ENCODE measurements at regions not wholly inside any gene's neighbourhood (a gene's known extent, or its start where the extent isn't known, plus 50 kb on each side); places are given as distances from the start of the nearest gene placed in this dataset.

- ATAC-seq (ENCODE audit: low read depth in 2 of 2) = no peak
- peaks cover 0 to 7% (median 2%) of the 10 kb centered on the region in 7 donors for H3K9me3 Mint-ChIP-seq
Observed at GRCh38 chr20:39429726-39430125, 467.6 kb downstream of the DHX35 start.

GRCh38 chr20:39424962-39425678 is 463.0 kb downstream of the DHX35 start:
- ATAC-seq (ENCODE audit: low read depth in 2 of 2) (no peak), DNase-seq (no peak)
- Histone ChIP-seq H3K27ac (ENCODE audit: insufficient read depth, low read length, poor library complexity, severe bottlenecking) (no peak overlapping the region), H3K4me1 (ENCODE audit: control insufficient read depth, insufficient read depth, low read length, poor library complexity, severe bottlenecking) (no peaks in the 10 kb centered on the region), H3K27me3 (ENCODE audit: control insufficient read depth, insufficient read depth, low read length) (no peaks in the 10 kb centered on the region), H3K4me3 (ENCODE audit: low read depth, low read length) (no peak overlapping the region), H3K36me3 (ENCODE audit: control insufficient read depth, insufficient read depth, low read length) (no peaks in the 10 kb centered on the region), H3K9me3 (ENCODE audit: control insufficient read depth in 2 of 2, low read length in 2 of 2) (no peaks in the 10 kb centered on the region)
- Mint-ChIP-seq H3K27me3 (no peaks in the 10 kb centered on the region), H3K36me3 (no peaks in the 10 kb centered on the region), H3K4me3 (no peak overlapping the region), H3K9me3 (peaks cover 0 to 2% (median 0%) of the 10 kb centered on the region in 7 donors), H3K4me1 (no peaks in the 10 kb centered on the region), H3K27ac (no peak overlapping the region)

More at GRCh38 chr20:39429726-39430125, 467.6 kb downstream of the DHX35 start:
- no peak for DNase-seq
- peak overlapping the region in 1 of 3 donors; percentile 45 for H3K27ac Mint-ChIP-seq
- H3K4me3 Mint-ChIP-seq = no peak overlapping the region
- no peak overlapping the region for H3K4me3 ChIP-seq (ENCODE audit: low read depth, low read length)
- H3K36me3 ChIP-seq (ENCODE audit: control insufficient read depth, insufficient read depth, low read length) = no peaks in the 10 kb centered on the region
- no peaks in the 10 kb centered on the region for H3K4me1 Mint-ChIP-seq
- no peaks in the 10 kb centered on the region for H3K4me1 ChIP-seq (ENCODE audit: control insufficient read depth, insufficient read depth, low read length, poor library complexity, severe bottlenecking)
- H3K27me3 Mint-ChIP-seq = no peaks in the 10 kb centered on the region
- H3K36me3 Mint-ChIP-seq = no peaks in the 10 kb centered on the region
- no peaks in the 10 kb centered on the region for H3K9me3 ChIP-seq (ENCODE audit: control insufficient read depth in 2 of 2, low read length in 2 of 2)
- no peaks in the 10 kb centered on the region for H3K27me3 ChIP-seq (ENCODE audit: control insufficient read depth, insufficient read depth, low read length)
- no peak overlapping the region for H3K27ac ChIP-seq (ENCODE audit: insufficient read depth, low read length, poor library complexity, severe bottlenecking)

- H3K9me3 Mint-ChIP-seq = peaks cover 0 to 2% (median 0%) of the 10 kb centered on the region in 7 donors
- H3K27me3 Mint-ChIP-seq = no peaks in the 10 kb centered on the region
- H3K36me3 Mint-ChIP-seq = no peaks in the 10 kb centered on the region
Observed at GRCh38 chr20:39421571-39422105, 459.5 kb downstream of the DHX35 start.

GRCh38 chr20:39412091-39412490 is 449.9 kb downstream of the DHX35 start:
- DNase-seq (no peak), ATAC-seq (ENCODE audit: low read depth in 2 of 2) (no peak)
- Mint-ChIP-seq H3K27me3 (no peaks in the 10 kb centered on the region), H3K36me3 (no peaks in the 10 kb centered on the region), H3K4me3 (no peak overlapping the region), H3K4me1 (no peaks in the 10 kb centered on the region), H3K9me3 (peaks cover 0 to 5% (median 0%) of the 10 kb centered on the region in 7 donors), H3K27ac (no peak overlapping the region)
- Histone ChIP-seq H3K27me3 (ENCODE audit: control insufficient read depth, insufficient read depth, low read length) (no peaks in the 10 kb centered on the region), H3K4me1 (ENCODE audit: control insufficient read depth, insufficient read depth, low read length, poor library complexity, severe bottlenecking) (no peaks in the 10 kb centered on the region), H3K9me3 (ENCODE audit: control insufficient read depth in 2 of 2, low read length in 2 of 2) (no peaks in the 10 kb centered on the region), H3K4me3 (ENCODE audit: low read depth, low read length) (no peak overlapping the region), H3K36me3 (ENCODE audit: control insufficient read depth, insufficient read depth, low read length) (no peaks in the 10 kb centered on the region), H3K27ac (ENCODE audit: insufficient read depth, low read length, poor library complexity, severe bottlenecking) (no peak overlapping the region)

More at GRCh38 chr20:39421571-39422105, 459.5 kb downstream of the DHX35 start:
- Mint-ChIP-seq H3K4me3 (no peak overlapping the region), H3K27ac (no peak overlapping the region), H3K4me1 (no peaks in the 10 kb centered on the region)
- no peaks in the 10 kb centered on the region for H3K27me3 ChIP-seq (ENCODE audit: control insufficient read depth, insufficient read depth, low read length)
- ATAC-seq (ENCODE audit: low read depth in 2 of 2) (no peak), DNase-seq (no peak)
- H3K27ac ChIP-seq (ENCODE audit: insufficient read depth, low read length, poor library complexity, severe bottlenecking) = no peak overlapping the region
- H3K36me3 ChIP-seq (ENCODE audit: control insufficient read depth, insufficient read depth, low read length) = no peaks in the 10 kb centered on the region
- H3K4me1 ChIP-seq (ENCODE audit: control insufficient read depth, insufficient read depth, low read length, poor library complexity, severe bottlenecking) = no peaks in the 10 kb centered on the region
- H3K9me3 ChIP-seq (ENCODE audit: control insufficient read depth in 2 of 2, low read length in 2 of 2) = no peaks in the 10 kb centered on the region
- no peak overlapping the region for H3K4me3 ChIP-seq (ENCODE audit: low read depth, low read length)

GRCh38 chr20:39399463-39399862 is 437.3 kb downstream of the DHX35 start:
- Mint-ChIP-seq H3K9me3 (peaks cover 0 to 4% (median 0%) of the 10 kb centered on the region in 7 donors), H3K4me1 (no peaks in the 10 kb centered on the region), H3K27me3 (no peaks in the 10 kb centered on the region), H3K4me3 (no peak overlapping the region), H3K27ac (no peak overlapping the region), H3K36me3 (peaks cover 3% of the 10 kb centered on the region)
- Histone ChIP-seq H3K27me3 (ENCODE audit: control insufficient read depth, insufficient read depth, low read length) (no peaks in the 10 kb centered on the region), H3K4me3 (ENCODE audit: low read depth, low read length) (no peak overlapping the region), H3K36me3 (ENCODE audit: control insufficient read depth, insufficient read depth, low read length) (no peaks in the 10 kb centered on the region), H3K9me3 (ENCODE audit: control insufficient read depth in 2 of 2, low read length in 2 of 2) (no peaks in the 10 kb centered on the region), H3K27ac (ENCODE audit: insufficient read depth, low read length, poor library complexity, severe bottlenecking) (no peak overlapping the region), H3K4me1 (ENCODE audit: control insufficient read depth, insufficient read depth, low read length, poor library complexity, severe bottlenecking) (no peaks in the 10 kb centered on the region)
- no peak for ATAC-seq (ENCODE audit: low read depth in 2 of 2)
- DNase-seq = no peak

GRCh38 chr20:39398656-39399055 is 436.5 kb downstream of the DHX35 start:
- Mint-ChIP-seq H3K36me3 (peaks cover 3% of the 10 kb centered on the region), H3K9me3 (peaks cover 0 to 4% (median 0%) of the 10 kb centered on the region in 7 donors), H3K27ac (no peak overlapping the region), H3K4me3 (no peak overlapping the region), H3K4me1 (no peaks in the 10 kb centered on the region), H3K27me3 (no peaks in the 10 kb centered on the region)
- ATAC-seq (ENCODE audit: low read depth in 2 of 2) (no peak), DNase-seq (no peak)
- no peak overlapping the region for H3K27ac ChIP-seq (ENCODE audit: insufficient read depth, low read length, poor library complexity, severe bottlenecking)
- no peaks in the 10 kb centered on the region for H3K27me3 ChIP-seq (ENCODE audit: control insufficient read depth, insufficient read depth, low read length)
- no peaks in the 10 kb centered on the region for H3K9me3 ChIP-seq (ENCODE audit: control insufficient read depth in 2 of 2, low read length in 2 of 2)
- H3K36me3 ChIP-seq (ENCODE audit: control insufficient read depth, insufficient read depth, low read length) = no peaks in the 10 kb centered on the region
- H3K4me3 ChIP-seq (ENCODE audit: low read depth, low read length) = no peak overlapping the region
- H3K4me1 ChIP-seq (ENCODE audit: control insufficient read depth, insufficient read depth, low read length, poor library complexity, severe bottlenecking) = no peaks in the 10 kb centered on the region

- no peak for ATAC-seq (ENCODE audit: low read depth in 2 of 2)
- no peak overlapping the region for H3K4me3 ChIP-seq (ENCODE audit: low read depth, low read length)
- H3K36me3 ChIP-seq (ENCODE audit: control insufficient read depth, insufficient read depth, low read length) = no peaks in the 10 kb centered on the region
- no peaks in the 10 kb centered on the region for H3K4me1 ChIP-seq (ENCODE audit: control insufficient read depth, insufficient read depth, low read length, poor library complexity, severe bottlenecking)
- H3K27me3 Mint-ChIP-seq = no peaks in the 10 kb centered on the region
- H3K27ac ChIP-seq (ENCODE audit: insufficient read depth, low read length, poor library complexity, severe bottlenecking) = no peak overlapping the region
- no peaks in the 10 kb centered on the region for H3K27me3 ChIP-seq (ENCODE audit: control insufficient read depth, insufficient read depth, low read length)
- H3K9me3 ChIP-seq (ENCODE audit: control insufficient read depth in 2 of 2, low read length in 2 of 2) = no peaks in the 10 kb centered on the region
- H3K27ac Mint-ChIP-seq = no peak overlapping the region
- no peaks in the 10 kb centered on the region for H3K4me1 Mint-ChIP-seq
- no peak overlapping the region for H3K4me3 Mint-ChIP-seq
- no peak for DNase-seq
- peaks cover 3% of the 10 kb centered on the region for H3K36me3 Mint-ChIP-seq
- H3K9me3 Mint-ChIP-seq = peaks cover 0 to 4% (median 0%) of the 10 kb centered on the region in 7 donors
Observed at GRCh38 chr20:39397646-39398045, 435.5 kb downstream of the DHX35 start.

All from CD4-positive, CD25-positive, alpha-beta regulatory T cell (primary cell).